Left forelimb (tissue), 1 donor: ENCODE measurements at regions not wholly inside any gene's neighbourhood (a gene's known extent, or its start where the extent isn't known, plus 50 kb on each side); places are given as distances from the start of the nearest gene placed in this dataset.
"Not testable (repeated sequence)": the region's sequence is repeated elsewhere in the genome, so short reads cannot be mapped to it uniquely, and the experiment has no call there.

ENCODE experiments used
- DNase-seq: peaks from one replicate; pipeline ENCODE4 v3.0.0-alpha.2; 2018; ENCODE audit warnings: low spot score

DNA sequence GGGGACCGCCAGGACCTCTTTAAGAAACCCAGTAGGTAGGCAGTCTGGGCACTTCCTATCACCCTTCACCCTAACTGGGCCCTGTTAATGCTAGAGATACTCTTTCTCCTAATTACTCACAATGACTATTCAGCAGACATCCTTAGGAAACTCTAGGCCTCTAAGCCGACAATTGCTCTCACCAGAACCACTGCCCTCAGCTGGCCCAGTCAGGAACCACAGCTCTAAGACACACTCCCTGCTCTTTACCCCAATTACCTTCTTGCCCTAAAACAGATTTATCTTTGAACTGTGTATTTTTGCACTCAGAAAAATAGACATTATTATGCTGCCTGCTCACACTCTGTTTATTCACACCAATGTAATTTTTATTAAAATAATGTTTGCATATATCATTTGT is 432.6 kb upstream of the SLC30A5 start:
- no peak for DNase-seq

DNA sequence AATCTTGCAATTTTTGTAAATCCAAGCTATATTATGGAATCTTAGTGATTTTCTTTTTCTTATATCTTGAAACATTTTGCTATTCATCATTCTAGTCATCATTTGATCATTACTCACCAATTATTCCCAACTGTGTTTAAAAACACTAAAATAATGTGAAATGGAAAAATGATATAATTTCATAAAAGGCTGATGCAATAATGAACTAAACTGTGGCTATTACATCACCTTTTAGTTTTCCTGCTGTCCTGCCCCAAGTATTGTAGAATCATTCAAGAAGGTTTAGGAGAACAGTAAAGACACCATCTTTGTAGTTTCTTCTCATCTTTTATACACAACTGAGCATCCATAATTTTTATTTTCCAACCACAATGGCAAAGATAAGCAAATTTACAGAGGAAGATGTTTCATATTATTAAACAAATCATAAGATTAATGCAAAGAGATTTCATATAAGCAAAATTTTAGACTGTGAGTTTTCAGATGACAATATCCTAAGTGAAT is 431.0 kb upstream of the SLC30A5 start:
- no peak for DNase-seq

DNA sequence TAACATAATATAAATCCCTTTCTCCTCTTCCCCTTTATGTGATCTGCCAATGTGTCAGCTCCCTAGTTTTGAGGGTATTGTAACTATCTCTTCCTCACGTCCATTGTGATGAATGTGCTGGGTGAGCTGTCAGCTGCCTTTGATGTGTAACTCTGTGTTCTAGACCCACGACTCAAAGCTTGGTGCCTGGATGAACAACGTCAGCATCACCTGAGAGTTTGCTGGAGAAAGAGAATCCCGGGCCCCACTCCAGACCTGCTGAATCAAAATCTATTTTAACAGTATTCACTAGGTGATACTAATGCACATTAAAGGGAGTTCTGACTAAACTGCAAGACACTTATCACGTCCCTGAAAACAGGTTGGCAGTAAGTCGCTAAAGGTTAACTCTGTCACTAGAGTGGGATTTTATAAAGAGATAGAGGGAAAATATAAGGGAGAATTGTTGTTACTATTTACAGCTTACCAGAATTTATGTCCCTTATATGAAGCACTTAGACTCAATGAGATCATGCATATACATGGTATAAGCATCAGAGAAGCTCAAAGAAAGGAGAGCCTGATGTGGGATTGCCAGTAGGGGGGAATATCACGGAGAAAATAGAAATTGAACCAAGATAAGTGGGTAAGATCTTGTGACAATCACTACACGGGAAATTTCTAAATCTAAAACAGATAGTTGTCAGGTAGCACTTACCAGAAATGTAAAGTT is 423.8 kb upstream of the SLC30A5 start:
- no peak for DNase-seq

DNA sequence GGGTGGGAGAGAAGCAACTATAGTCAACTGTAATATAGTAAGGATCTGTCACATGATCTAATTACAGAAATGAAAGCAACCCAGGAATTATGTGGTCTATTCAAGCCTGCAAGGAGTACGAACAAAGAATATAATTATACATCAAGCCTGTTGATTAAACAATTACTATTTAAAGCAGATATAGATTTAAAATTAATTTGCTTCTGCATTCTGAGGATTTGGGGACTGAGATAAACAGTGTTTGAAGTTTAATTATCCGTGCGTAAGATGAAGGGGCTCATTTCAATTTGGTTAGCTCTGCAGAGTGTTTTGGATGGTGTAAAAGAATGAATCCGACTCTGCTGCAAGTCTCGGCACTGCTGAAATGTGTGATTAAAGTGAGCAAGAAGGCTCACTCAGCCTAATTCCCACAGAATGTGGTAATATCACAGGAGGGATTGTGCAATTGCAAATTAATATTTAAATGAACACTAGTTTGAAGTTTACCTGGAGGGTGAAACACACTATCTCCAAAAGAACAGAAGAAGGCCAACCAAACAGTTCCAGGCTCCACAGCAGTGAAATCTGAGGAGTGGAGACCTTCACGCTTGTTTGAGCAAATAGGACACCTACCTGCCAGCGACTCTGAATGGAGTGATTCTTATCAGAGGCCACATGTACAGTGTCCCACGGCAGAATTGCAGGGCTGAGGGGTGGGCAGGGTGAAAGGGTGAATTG is 420.6 kb upstream of the SLC30A5 start:
- no peak for DNase-seq

DNA sequence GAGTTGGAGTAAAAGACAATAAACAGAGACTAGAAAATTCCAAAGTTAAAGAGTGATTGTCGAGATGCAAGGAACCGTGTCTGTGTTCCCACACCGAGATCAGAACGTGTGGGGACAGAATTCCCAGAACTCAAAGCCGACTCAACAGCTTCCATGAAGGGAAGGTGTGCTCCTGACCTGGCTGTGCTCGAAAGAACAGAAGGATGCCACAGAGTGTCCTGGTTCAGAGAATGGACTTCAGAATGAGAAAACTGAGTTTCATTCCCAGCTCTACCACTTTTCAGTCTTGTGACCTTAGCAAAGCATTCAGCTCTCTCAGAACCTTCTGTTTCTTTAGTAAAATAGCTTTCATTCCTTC is 420.0 kb upstream of the SLC30A5 start:
- no peak for DNase-seq

DNA sequence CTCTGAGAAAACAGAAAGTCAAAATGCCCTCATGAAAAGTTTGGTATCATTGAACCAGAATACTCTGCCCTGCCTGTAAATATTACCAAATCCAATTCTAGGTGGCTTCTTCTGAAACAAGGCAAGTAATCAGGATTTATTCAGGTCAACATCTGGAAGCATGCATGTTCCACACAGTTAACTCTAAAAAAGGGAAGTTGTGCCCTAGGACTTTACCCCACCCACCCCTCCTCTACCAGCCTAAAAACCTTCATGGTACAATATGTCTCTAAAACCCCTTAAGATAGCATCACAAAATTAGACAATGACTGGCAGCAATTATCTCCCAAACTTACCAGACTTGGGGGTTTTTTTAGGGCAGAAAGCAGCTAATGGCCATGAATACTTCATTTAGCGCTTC is 414.8 kb upstream of the SLC30A5 start:
- no peak for DNase-seq

DNA sequence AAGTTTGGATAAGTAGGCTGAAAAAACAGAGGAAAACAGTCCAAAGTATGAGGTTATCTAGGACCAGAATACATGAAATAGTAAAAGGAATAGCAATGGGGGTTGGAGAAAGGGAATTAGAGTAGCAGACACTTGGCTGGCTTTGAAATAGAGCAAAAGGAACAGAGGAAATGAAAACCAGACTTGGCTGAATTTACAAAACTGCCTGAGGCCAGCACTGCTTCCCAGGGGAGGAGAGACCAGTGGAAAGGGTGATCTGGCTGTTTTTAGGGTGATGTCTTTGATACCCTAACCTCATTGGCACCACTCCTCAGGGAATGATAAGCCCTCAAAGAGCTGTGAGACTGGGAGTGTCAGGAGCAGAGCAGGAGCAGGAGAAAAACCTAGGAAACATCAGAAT is 413.4 kb upstream of the SLC30A5 start:
- DNase-seq = no peak

DNA sequence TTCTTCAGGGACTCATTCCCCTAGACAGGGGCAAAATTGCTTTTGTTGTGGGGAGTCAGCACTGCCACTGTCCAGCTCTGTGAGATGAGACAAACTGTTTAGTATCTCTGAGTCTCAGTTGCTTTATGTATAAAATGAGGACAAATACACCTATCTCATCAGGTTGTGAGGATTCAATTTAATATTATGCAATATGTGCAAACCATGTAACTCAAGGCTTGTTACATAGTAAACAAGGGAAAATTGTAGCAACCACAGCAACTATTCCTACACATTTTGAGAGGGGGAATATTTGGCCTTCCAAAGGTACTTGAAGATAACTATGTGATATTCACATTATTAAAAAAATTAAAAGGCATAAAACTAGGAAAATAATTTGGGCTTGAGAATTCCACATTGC is 411.9 kb upstream of the SLC30A5 start:
- no peak for DNase-seq

DNA sequence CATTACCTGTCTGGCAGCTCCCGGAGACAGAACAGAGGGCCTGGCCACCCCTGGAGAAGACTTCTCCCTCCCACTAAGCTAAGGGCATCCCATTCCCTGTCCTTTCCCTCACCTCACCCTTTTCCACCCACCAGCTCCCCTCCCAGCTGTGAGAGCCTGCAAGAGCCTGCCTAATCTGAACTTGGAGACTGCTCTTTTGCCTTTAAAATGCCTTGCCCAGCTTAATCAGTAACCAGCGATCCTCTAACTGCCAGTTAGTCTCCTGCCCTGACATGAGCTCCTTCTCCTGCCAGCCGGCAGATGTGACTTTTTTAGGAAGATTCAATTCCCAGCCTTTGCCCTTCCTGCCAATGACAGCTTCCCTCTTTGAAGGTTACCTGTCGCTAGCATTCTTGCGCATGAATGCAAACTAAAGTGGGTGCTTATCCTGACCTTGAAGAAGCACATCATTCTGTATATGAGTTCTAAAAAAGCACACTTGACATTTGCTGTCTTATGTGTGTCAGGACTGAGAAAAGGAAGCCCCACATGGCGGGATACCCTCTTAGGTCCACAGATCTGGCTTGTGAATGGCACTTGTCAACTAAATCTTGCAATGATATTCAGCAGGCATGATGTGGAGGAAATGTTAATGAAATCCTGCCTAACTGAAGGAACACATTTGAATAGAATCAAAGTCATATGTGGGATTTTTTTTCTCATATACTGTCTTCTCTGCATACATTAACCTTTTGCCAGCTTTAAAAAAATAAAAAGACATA is 411.2 kb upstream of the SLC30A5 start:
- no peak for DNase-seq

DNA sequence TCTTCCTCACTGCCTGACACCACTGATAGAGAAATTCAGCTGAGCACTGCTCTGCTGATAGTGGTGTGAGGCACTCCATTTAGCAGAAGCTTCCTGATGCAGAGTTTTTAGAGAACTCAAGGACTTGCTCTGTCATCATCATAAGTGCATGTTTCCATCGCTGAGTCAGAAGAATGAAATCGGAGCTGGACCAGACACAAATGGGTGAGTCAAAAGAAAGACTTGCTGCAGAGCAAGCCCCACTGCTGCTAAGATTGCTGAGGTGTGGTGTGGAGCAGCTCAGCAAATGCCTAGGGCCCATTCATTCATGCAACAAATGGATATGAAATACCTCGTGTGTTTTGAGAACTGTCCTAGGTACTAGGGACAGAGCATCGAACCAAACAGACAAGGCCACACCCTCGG is 410.2 kb upstream of the SLC30A5 start:
- no peak for DNase-seq

DNA sequence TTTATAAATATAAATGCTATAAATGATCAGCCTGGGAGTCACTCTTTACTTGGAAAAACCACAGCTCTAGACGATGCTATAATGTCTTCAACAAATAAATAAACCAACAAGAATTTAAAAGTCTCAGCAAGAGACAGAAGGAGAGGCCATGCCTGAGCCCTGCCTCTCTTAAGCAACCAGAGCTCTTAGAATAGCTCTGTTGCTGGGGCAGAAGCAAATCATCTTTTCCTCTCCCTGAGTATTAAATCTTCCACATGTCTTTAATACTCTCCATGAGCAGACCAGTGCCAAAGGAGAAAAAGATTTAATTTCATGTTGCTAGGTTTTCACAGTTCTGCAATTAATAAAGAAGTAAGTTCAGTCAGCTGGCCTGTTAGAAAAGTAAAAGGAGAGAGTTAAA is 408.0 kb upstream of the SLC30A5 start:
- DNase-seq = no peak

DNA sequence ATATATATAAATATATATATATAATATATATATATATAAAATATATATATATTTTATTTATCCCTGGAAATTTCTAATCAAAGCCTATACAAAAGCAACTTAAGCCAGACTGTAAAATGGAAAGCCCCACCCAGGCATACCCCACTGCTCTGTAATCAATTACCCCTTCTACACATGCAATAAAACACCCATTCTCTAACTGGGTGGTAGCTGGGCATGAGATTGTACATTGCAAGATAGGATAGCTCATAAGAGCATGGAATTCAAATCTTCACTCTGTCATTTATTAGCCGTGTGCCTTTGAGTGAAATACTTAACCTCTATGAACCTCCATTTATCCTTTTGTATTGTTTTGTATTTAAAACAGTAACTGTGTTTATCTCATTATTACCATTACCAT is 405.3 kb upstream of the SLC30A5 start:
- DNase-seq = no peak

DNA sequence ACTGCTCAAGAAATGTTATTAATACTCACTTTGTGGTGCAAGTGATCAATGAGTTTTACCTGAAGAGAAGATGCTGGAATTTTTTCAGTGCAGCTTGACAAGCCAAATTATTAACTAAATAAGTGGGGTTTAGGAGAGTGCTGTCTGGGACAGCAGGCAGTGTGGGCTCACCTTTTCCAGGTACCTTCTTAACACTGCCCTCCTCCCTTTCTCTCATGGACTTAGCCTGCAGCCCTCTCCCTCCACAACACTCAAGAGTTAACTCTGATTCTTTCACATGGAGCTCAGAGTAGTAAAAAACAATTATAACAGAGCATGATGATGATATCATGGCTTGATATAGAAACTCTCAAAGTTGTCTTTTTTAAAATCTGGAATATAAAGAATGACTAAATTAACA is 404.8 kb upstream of the SLC30A5 start:
- DNase-seq = no peak

DNA sequence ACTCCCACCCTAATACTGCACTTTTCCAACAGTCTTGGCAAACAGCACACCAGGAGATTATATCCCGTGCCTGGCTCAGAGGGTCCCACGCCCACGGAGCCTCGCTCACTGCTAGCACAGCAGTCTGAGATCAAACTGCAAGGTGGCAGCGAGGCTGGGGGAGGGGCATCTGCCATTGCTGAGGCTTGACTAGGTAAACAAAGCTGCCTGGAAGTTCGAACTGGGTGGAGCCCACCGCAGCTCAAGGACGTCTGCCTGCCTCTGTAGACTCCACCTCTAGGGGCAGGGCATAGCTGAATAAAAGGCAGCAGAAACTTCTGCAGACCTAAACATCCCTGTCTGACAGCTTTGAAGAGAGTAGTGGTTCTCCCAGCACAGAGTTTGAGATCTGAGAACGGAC is 401.9 kb upstream of the SLC30A5 start:
- DNase-seq = not testable (repeated sequence)

DNA sequence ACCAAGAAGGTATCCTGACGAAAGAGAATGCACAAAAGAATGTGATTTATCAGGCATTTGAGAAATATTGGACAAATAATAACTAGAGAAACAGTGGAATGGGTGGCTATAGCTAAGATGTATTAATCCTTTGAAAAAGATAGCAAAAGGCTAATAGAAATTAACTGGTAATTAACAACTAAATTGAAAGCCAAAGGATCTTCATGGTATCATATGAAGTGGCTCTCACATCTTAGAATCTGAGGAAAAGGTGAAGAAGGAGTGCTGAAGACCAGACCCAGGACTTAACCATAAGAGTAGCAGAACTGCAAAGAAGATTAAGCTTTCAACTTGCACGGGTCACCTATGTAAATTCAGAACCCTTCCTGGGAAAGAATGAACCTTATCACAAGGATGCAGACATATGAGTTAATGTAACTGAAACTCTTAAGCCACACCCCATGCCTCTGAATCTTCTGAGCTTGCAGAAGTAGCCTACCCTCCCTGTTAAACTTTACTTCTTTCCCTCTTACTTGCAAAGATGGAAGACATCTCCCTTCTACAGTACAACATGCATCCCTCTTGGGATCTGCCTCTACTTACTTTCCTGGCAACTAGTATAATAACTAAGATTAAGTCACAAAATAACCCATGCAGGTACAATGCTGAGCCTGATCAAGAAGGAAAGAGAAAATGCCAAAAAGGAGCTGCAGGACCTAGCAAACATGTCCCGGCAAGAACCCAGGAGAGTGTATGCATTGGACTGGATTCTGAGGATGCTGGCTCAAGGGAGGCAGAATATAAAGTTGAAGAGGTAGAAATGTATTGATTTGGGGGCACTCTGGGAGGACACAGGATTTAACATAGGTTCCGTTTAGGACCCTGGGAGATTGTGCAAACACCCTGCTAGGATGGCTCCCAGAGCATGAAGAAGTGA is 395.5 kb upstream of the SLC30A5 start:
- no peak for DNase-seq

DNA sequence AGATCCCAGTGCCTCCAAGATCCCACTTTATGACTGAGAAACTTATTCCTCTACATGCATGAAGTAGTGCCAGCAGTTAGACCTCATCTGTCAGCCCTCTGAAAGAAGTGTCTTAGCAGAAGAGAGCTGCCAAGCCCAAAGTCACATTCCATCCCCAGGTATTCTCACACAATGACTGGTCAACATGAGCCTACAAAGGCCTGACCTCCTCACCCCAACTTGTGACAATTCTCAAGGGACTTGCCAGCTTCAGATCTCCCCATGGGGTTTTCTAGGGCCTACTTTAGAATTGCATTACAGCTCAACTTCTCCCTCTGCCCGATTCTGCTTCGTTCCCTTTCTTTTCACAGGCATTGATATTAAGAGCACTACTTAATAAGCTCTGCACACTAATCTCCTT is 393.8 kb upstream of the SLC30A5 start:
- DNase-seq = no peak

DNA sequence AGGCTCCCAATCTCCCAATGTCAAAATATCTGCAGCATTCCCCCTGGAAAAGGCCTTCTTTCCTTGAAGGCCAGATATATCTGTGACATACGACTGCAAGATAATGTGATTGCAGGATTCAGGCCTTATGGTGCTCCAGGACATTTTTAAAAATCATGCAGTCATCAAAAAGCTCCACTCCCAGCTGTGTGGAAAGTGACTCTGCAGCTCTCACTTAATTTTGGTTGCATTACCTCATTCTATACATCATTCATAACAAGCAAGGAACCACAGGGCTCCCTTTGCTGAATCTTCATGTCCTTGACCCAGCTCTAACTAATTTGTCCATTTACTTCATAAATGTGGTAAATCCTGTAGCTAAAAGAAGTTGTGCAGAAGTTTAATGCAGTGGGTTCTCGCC is 386.2 kb upstream of the SLC30A5 start:
- DNase-seq = no peak

DNA sequence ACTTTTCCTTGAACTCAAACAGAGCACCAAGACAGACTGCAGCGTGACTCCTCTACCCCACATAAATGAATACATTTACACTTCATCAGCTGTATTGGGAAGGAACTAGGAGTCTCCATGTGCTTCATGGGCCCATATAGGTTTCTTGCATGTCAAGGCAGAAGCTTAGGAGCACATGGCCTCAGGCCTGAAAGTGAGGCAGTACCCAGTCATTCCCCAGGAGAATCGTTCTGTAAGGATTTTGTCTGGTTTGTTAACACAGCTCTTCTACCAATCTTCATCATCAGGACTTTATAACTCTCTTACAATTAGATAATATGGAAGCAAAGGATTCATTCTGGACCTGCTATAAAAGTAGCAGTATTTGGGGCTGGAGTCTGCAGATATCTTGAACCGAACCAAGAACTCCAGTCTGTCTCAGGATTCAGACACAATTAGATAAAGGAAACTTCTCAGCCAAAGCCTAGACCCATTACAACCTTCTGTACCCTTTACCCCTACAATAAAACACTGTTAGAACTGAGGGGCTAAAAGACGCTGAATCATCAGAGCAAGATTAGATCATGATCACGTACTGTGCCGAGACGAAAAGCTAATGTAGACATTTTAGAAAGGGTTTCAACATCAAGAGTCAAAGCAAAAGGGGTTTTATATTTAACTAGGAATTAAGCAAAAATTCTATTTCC is 385.5 kb upstream of the SLC30A5 start:
- DNase-seq = no peak

DNA sequence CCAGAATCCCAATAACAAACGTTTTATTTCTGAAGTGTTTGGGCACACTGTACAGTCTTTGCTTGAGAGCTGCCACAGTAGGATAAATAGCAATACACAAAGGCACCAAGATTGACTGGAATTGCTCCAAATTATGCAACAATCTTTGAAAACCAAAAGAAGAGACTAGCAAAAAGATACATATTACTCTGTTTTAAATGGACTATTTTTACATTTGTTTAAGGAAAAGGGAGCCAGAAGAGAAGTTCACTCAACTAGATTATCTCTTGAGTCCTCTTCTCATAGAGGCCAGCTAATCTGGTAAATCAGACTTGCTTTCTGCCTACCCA is 385.0 kb upstream of the SLC30A5 start:
- DNase-seq = no peak

DNA sequence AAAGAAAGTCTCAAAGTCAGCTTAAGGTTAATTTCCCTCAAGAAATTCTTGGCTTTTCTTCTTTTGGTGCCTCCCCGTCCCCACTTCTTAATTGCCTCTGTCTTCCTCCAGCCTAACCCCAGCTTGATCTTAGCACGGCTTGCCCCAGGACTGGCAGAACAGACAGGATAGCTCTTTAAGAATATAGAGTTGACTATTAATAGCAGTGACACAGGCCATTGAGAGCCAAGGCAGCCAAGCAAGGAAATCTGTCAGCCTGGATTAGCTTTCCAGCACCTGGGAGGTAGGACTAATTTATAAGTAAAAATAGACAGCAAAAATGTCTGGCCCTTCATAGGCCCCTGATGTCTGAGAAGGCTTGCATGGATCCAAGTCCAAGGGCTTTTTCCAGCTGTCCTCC is 384.6 kb upstream of the SLC30A5 start:
- no peak for DNase-seq

DNA sequence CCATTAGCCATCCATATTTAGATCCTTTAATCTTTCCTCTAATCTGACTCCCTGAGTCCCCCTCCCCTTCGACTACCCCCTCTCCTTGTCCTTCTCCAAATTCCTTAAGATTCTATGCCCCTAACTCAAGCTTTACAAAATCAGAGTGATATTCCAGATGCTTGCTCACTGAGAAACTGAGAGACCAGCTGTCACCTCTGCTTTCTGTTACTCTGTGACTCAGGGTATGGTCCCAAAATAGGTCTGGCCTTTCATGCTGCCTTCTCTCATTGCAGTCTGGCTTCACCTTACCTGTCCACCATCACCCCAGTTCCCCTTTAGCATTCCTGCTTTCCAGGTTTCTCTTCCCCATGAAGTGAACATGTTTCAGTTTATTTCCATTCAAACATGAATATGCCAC is 383.3 kb upstream of the SLC30A5 start:
- no peak for DNase-seq
